Stimulated activated CD4-positive, alpha-beta T cell treated with anti-CD3 and anti-CD28 coated beads, Interleukin-4, amount 100 ng/mL, for 1 hour (primary cell): ENCODE measurements at regions not wholly inside any gene's neighbourhood (a gene's known extent, or its start where the extent isn't known, plus 50 kb on each side); places are given as distances from the start of the nearest gene placed in this dataset.
A peak's percentile ranks its signal among the peaks of the same experiment; 100 is the strongest.
"Not testable (repeated sequence)": the region's sequence is repeated elsewhere in the genome, so short reads cannot be mapped to it uniquely, and the experiment has no call there.

Source experiments
- DNase-seq: peaks from one replicate; pipeline ENCODE4 v3.0.0-alpha.2; 2020

DNA sequence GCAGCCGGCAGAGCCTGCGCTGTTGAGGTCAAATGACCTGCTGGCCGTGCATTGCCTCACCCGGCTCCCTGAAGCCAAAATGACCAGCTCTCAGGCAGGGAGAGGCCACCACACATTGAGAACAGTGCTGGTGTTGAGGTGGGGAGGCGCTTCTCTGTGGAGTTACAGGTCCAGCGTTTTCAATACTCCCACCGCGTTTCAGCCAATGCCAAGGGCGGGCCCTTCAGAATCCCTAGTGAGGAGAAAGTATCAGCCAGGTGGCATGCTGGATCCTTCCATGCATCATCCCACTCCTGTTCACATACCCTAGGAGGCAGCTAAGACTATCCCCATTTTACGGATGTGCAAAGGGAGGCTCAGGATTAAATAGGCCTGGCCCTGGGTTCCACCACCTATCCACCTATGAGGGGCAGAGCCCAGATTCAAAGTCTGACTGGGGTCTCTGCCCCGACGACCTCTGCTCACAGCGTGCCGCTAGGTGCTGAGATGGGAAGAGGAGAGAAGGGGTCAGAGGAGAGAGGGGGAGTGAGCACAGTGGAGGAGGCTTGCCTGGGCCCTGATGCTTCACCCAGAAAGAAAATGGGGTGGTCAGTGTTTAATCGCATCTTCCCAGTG is 137.6 kb upstream of the ID2 start:
- no peak for DNase-seq

DNA sequence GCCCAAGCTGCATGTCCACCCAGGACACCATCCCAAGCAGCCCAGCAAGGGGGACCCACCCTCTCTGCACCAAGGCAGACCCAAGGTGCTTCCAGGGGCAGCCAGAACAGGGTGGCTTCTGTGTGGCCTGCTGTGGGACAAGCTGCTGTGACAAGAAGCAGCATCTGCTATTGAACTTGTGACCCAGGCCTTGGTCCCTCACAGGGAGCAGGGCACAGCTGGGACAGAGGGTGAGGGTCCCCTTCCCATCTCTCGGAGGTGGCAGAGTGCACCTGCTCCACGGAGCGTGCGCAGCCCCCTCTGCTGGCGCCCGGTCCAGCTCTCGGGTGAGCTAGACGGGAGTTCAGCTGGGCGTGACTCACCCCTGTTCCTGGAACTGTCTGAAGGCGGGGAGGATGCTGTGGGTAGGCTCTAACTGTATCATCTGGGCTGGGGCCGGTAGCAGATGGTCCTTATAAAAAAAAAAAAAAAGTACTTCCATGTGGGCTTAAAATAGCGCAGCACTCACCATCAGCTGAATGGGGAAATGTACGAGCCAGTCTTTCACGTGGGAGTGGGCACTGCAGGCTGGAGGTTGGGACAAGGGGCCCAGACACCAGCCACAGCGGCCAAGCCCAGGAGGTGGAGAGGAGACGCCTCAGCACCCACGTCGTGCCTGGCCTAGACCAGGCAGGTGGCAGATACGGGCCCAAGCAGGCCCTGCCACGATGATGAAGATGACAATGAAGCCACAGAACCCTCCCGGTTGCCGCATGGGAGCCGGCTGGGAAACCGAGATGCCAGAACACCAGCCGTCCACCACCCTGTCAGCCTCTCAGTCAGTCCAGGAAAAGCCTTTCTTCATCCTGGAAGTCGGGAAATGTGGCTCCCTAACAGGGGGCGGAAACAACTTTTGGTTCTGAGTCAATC is 136.8 kb upstream of the ID2 start:
- peak; percentile 90 for DNase-seq

DNA sequence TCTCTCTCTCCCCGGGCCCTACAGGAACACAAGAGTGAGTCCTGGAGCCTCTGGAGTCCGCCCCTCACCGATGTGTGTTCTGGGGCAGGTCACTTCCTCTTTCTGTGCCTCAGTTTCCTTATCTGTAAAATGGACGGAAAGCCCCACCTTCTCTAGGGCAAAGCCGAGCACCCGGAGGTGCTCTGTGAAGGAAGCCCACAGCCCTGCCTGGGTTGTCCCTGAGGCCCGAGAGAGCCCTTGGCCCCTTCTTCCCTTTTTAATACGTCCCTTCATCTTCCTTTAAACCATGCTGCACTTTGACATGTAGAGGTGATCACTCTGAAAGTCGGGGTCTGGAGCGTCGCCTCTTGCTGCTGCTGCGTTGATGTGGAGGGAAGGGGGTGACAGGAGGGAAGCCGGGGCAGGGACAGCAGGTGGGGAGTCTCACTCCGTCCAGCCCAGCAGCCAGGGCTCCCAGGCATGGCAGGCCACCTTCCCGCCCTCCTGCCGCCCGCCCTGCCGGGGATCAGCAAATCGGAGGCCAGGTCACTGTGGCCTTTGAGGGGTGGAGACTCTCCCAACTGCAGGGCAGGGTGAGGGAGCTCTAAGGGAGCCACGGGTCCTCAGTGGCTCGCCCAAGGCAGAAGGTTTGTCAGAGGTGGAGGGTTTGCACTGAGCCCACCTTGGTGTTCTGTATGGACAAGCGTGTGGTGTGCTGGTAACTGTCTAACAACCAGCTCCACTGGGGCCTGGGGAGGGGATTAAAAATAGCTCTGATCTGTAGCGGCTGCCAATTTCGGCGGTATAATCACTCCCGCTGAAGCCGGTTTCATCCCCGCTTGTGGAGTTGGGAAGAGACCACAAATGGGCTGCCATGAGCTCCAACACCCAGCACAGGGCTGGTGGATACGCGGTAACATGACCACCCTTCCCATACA is 135.9 kb upstream of the ID2 start:
- no peak for DNase-seq

DNA sequence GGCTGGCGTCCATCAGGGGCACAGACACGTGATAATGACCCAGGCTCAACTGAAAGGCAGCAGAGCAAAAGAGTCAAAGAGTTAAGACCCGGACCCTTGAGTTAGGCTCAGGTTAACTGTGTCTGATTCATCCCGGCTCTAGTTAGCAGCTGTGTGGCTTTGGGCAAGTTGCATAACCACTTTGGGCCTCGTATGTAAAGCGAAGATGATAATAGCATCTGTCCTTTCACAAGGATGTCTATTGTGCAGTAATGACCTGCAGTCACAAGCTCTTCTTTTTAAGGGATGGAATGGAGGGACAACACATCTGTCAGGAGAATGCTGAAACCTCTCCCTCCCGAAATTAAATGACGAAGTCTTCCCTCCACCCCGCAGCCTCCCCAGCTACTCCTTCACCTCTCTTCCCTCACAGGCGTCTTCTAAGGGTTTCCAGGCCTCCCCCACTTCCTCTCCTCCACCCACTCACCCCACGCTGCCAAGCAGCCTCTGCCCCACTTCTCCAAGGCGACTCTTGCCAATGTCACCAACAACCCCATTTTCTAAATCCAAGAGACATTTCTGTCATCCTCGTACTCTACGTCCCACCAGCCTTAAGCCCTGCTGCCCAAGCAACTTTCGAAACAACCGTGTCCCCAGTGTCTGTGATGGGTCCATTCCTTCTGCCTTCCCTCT is 135.1 kb upstream of the ID2 start:
- no peak for DNase-seq

DNA sequence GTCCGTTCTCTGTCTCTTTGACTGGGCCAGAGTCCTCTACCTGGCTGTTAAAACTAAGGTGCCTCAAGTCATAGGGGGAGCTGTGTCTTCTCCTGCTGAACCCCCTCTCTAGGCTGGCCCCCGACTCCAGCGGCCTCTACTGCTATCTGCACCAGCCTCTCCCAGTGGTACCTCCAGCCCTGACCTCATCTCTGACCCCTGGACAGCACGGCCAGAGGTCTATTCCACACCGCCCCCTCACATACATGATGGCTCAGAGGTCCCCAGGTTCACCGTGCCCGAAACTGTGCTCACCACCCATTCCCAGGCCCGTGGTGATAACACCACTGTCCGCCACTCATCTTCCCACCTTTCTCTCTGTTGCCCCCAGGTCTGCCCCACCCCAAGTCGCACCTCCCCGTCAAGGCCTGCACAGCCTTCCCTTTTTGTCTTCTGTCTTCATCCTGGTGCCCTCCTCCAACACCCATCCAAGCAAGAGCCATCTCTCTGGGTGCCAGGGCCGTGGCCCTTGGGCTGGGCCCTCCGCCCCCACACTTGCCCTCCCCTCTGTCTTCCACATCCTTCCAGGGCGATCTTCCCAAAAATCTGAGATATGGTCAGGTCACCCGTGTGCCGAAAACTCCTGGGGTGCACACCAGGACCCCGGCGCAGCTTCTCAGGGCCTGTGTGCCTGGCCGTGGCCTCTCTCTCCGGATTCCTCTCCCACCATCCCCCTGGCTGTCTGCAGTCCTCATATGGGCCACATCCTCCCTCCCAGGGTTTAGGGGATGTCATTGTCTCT is 134.4 kb upstream of the ID2 start:
- DNase-seq: no peak

DNA sequence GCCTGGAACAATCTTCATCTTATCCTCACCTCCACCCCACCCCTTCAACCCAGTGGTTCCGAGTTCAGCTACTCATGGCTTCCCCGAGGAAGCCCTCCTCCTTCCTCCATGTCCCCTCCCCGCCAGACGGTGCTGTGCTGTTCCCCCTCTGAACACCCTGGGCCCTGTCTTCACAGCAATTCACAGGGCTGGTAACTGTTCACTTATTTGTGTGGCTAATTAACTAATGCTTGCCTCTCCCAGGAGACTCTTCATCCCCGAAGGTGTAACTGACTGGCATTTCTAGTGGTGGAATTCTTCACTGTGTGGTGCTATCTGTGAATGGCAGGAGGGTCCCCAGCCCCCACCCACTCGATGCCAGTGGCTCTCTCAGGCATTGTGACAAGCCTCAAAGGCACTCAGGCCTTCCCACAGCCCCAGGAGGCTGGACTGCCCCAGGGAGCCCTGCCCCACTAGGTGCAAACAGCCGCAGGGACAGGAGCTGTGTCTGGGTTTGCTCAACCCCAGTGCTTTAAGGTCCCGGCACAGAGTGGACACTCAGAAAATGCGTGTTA is 133.7 kb upstream of the ID2 start:
- no peak for DNase-seq

- no peak for DNase-seq
Measured at GRCh38 chr2:8548619-8549150, 133.2 kb upstream of the ID2 start.

- no peak for DNase-seq
Measured at GRCh38 chr2:8549273-8549922, 132.5 kb upstream of the ID2 start.

GRCh38 chr2:8549942-8550341 is 131.9 kb upstream of the ID2 start:
- no peak for DNase-seq

DNA sequence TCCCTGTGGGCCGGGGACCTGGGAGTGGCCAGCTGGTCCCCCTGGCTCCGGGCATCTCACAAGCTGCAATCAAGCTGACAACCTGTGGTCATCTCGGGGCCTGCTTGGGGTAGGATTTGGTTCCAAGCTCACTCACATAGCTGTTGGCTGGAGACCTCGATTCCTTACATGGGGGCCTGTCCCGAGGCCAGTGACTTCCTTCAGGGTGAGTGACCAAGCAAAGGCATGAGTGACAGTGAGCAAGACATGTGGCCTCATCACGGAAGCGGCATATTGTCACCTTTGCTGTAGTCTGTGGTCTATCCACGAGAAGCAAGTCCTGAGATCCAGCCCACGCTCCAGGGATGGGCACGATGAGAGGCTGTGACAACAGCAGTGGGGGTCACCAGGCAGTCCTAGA is 131.4 kb upstream of the ID2 start:
- DNase-seq: no peak

DNA sequence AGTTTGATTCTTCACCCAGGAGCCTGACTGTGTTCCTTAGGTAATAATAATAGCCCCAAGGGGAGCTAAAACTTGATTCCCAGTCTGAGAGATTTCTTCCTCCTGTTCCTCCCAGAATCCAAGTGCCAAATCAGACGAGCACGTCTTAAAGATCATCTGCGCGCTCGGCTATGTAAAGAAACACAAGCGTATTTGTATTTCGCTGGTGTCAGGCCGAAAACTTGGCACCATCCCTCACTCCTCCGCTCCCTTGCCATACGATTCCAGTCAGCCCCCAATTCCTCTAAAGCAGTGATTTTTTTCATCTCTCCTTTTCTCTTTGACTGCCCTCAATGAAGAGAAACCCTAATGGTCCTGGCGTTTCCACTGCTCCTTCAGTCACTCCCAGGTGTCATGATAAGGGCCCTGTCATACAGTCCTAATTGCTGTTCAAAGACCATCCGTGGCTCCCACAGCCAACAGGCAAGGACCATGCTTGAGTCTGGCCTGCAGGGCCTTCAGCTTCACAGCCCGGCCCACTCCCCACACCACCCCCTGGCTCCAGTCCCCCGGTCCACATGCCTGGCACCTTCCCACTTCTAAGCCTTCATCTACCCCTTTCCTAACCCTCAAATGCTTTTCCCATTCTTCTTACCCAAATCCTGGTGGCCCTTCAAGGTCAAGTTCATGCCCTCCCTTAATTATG is 130.8 kb upstream of the ID2 start:
- DNase-seq: no peak

- DNase-seq: no peak
Measured at GRCh38 chr2:8551622-8552074, 130.2 kb upstream of the ID2 start.

DNA sequence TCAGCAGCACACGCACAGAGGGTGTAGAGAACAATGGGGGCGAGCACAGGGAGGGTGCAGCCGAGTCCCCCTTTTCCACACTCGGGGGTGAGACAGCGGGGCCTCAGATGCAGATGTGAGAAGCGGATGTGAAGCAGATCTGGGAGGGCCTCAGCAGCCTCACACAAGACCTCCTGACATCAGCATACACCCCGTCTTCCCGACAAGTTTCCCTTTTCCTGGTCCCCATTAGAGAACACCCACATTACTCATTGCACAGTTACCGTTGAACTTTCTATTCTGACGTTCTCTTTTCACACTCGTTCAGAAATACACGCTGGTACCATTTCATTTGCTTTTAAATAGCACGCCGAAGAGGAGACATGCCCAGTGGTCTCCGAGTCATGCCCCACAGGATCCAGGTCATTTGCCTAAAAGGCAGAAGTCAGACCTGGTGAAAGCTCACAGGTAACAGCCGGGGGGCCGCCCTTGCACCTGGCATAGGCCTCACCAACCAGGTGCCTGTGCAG is 129.5 kb upstream of the ID2 start:
- no peak for DNase-seq

- no peak for DNase-seq
Measured at GRCh38 chr2:8553643-8554042, 128.2 kb upstream of the ID2 start.

DNA sequence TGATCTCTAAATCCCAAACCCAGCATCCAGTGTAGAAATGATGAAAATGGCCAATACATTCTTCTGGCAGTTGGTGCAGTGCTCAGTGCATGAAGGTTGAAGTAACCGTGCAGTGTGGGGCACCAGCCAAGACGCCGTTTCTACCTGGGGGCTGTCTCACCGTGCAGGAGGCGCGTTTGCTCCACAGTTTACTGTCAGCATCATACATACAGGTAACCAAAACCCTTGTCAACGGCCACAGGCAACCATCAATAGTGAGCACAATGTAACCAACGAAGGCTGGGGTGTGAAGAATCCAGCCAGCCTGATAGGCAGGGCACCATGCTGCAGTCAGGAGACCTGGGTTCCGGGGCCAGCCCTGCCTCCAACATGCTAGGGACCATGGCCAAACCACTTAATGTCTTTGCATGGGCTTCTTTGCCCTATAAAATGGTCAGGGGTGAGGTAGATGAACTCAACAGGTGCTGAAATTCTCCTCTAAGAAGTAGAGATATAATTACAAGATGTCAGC is 127.5 kb upstream of the ID2 start:
- no peak for DNase-seq

DNA sequence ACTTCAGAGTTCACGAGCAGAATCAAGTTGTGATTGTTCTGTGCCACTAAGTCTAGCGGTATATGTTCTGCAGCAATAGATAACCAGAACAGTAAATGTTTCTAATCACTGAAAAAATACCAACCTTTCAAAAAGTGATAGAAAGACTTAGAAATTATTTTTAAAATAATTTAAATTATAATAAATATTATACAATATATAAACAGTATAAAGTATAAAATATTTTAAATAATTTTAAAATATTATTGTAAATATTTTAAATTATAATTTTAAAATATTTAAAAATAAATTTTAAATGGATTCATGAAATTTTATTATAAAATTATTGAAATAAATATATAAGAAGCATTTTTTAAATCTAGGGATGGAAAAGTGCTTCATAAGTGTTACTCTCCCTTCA is 126.3 kb upstream of the ID2 start:
- no peak for DNase-seq

DNA sequence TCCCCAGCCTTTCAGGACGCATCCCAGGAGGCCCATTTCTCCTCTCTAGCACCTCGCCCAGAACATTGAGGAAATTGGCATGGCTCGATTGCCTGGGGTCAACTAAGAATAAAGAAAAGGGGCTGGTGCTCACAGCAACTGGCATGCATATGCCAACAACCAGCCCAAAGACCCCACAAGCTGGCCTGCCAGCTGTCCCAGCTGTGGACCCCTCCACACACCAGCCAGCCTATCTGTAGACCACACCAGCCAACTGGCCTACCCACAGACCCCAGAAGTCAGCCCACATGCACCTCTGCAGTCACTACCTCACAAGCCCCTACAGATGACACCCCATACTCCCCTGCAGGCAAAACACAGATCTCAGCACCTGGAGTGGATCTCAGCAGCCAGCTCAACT is 123.8 kb upstream of the ID2 start:
- no peak for DNase-seq

DNA sequence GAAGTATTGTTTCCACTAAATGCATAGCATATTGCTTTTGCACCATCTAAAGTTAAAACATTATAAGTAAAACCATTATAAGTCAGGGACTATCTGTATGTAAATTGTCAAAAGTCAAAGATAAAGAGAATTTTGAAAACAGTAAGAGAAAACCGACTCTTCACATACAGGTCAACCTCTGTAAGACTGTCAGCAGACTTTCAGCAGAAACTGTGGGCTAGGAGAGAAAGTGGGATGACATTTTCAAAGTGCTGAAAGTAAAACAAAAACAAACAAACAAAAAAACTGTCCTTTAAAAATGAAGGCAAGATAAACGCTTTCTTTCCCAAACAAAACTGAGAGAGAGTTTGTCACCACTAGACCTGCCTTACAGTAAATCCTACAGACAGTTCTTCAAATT is 122.9 kb upstream of the ID2 start:
- no peak for DNase-seq

DNA sequence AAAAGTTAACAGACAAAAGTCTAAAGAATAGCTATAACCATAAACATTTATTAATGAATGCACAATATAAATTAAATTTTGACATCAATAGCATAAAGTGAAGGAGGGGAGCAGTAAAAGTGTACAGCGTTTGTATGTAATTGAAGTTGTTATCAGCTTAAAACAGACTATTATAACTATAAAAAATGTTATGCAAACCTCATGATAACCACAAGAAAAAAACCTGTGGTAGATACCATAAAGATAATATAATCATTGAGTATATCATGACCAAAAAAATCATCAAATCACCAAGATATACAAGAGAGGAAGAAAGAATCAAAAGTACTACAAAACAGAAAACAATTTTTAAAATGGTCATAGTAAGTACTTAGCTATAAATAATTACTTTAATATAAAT is 122.1 kb upstream of the ID2 start:
- DNase-seq: no peak

DNA sequence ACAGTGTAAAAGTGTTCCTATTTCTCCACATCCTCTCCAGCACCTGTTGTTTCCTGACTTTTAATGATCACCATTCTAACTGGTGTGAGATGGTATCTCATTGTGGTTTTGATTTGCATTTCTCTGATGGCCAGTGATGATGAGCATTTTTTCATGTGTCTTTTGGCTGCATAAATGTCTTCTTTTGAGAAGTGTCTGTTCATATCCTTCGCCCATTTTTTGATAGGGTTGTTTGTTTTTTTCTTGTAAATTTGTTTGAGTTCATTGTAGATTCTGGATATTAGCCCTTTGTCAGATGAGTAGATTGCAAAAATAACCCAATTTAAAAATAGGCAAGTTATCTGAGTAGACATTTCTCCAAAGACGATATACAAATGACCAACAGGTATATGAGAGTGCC is 120.2 kb upstream of the ID2 start:
- not testable (repeated sequence) for DNase-seq
